GM12891 (cell line): ENCODE measurements at regions not wholly inside any gene's neighbourhood (a gene's known extent, or its start where the extent isn't known, plus 50 kb on each side); places are given as distances from the start of the nearest gene placed in this dataset.
A peak's percentile ranks its signal among the peaks of the same experiment; 100 is the strongest.

Experiments
- DNase-seq: peaks from one replicate; pipeline ENCODE4 v3.0.0; 2011; ENCODE audit warnings: low spot score; ENCODE audit not compliant: insufficient read length
- FAIRE-seq: peaks from 2 replicates; lab custom pipeline; 2011; peaks lifted over from hg19 to GRCh38; lab: Jason Lieb, UNC
- PAX5 ChIP-seq: IDR thresholded peaks from 2 replicates; pipeline ENCODE4 v1.6.1; 2011; ENCODE audit warnings: low read length, moderate library complexity, mild to moderate bottlenecking; ENCODE audit not compliant: insufficient read depth, severe bottlenecking
- POLR2A ChIP-seq: IDR thresholded peaks from 2 replicates; pipeline ENCODE4 v1.6.1; 2011; ENCODE audit warnings: low read depth, low read length, control low read depth
- POLR2AphosphoS5 ChIP-seq: IDR thresholded peaks from 2 replicates; pipeline ENCODE4 v1.6.1; 2011; ENCODE audit warnings: low read depth, low read length, control low read depth
- POU2F2 ChIP-seq: IDR thresholded peaks from 2 replicates; pipeline ENCODE4 v1.6.1; 2011; ENCODE audit warnings: low read depth, mild to moderate bottlenecking, control low read depth, low read length, moderate library complexity
- SPI1 ChIP-seq: IDR thresholded peaks from 2 replicates; pipeline ENCODE4 v1.6.1; 2011; ENCODE audit warnings: low read depth, low read length, control low read depth
- TAF1 ChIP-seq: IDR thresholded peaks from 2 replicates; pipeline ENCODE4 v1.6.1; 2011; ENCODE audit warnings: low read depth, low read length, control low read depth

DNA sequence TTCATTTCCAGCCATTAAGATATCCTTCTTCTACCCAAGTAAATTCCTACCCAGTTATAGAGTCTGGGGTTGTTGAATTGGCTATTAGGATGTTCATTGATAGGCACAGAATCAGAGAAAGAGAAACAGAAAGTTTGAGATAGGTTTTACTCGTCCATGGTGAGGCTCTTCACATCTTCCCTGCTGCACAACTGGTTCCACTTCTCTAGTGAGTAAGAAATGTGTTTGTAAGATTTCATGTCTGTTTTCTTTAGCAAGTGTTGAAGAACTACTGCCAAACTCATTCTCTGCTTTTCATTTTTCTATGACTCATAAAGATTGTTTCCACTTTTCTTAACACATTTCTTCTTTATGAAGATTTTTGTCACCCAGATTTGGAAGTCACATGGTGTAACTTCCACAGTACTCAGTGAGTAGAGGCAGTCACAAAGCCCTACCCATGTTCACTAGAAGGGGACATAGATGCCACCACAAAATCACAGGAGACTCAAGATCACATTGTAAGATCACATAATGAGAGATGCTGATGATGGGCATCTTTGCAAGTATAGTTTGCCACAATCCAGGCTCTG, 152.3 kb downstream of the SNX7 start:
- TF ChIP-seq POU2F2 (no peak), SPI1 (no peak), POLR2A (no peak), TAF1 (no peak), PAX5 (no peak), POLR2AphosphoS5 (no peak)
- no peak for DNase-seq
- no peak for FAIRE-seq

- FAIRE-seq: no peak
- DNase-seq: no peak
- TF ChIP-seq POU2F2: no peak
- no peak for TF ChIP-seq SPI1
- no peak for TF ChIP-seq PAX5
- no peak for TF ChIP-seq POLR2AphosphoS5
- TF ChIP-seq TAF1: no peak
- TF ChIP-seq POLR2A: no peak
Measured at GRCh38 chr1:98817821-98818220, 156.3 kb downstream of the SNX7 start.

GRCh38 chr1:98821379-98821778, 159.9 kb downstream of the SNX7 start:
- DNase-seq: no peak
- TF ChIP-seq POLR2AphosphoS5 (no peak), TAF1 (no peak), POU2F2 (no peak), SPI1 (no peak), PAX5 (no peak), POLR2A (no peak)
- FAIRE-seq: no peak

DNA sequence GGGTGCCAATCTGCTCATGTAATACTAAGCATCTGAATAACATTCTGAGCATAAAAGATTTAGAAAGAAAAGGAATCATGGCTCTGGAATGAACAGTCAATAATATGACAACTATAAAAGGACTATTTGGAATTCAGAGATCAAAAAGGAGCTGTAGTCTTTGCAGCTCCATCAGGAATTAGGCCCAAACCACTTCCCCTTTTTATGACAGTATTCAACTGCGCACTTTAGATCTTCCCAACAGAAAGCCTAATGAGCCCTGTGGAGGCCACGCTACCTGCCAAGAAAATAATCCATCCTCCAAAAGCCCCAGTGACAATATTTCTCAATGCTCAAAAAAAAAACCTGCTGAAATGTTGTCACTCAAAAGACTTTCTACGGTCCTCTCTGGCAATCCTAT, 163.2 kb downstream of the SNX7 start:
- no peak for DNase-seq
- FAIRE-seq: no peak
- no peak for TF ChIP-seq PAX5
- TF ChIP-seq SPI1: peak; percentile 65

- no peak for FAIRE-seq
- TF ChIP-seq TAF1 (no peak), POU2F2 (no peak)
Measured at GRCh38 chr1:98827041-98827440, 165.5 kb downstream of the SNX7 start.

GRCh38 chr1:98839840-98840239, 164.8 kb downstream of the PLPPR5 start:
- DNase-seq (no peak), FAIRE-seq (no peak)
- no peak for TF ChIP-seq PAX5
- no peak for TF ChIP-seq POLR2A
- TF ChIP-seq TAF1: no peak
- TF ChIP-seq POLR2AphosphoS5: no peak
- no peak for TF ChIP-seq POU2F2
- no peak for TF ChIP-seq SPI1

More at GRCh38 chr1:98827041-98827440, 165.5 kb downstream of the SNX7 start:
- DNase-seq: no peak
